ENCODE measurements at regions not wholly inside any gene's neighbourhood (a gene's known extent, or its start where the extent isn't known, plus 50 kb on each side); places are given as distances from the start of the nearest gene placed in this dataset.
"Not testable (repeated sequence)": the region's sequence is repeated elsewhere in the genome, so short reads cannot be mapped to it uniquely, and the experiment has no call there.

GRCh38 chr1:58854576-58854975 lies 70.7 kb upstream of the JUN start:
- Histone ChIP-seq H3K27ac (replicated peaks; ENCODE audit: low read length) (no peak overlapping the region), H3K27me3 (ENCODE audit: control insufficient read depth in 3 of 3, insufficient read depth in 3 of 3, low read depth in 1 of 3, low read length in 3 of 3) (peaks cover 0 to 14% (median 0%) of the 10 kb centered on the region in 3 experiments), H4K91ac (ENCODE audit: low read depth, low read length, poor library complexity) (no peak overlapping the region), H3K79me1 (ENCODE audit: low read depth, low read length) (no peaks in the 10 kb centered on the region), H3K9me3 (replicated peaks in 1 of 2; ENCODE audit: control insufficient read depth in 2 of 2, insufficient read depth in 1 of 2, low read depth in 1 of 2, low read length in 2 of 2) (no peaks in the 10 kb centered on the region), H3K4me1 (ENCODE audit: control insufficient read depth in 2 of 2, insufficient read depth in 1 of 2, low read depth in 1 of 2, low read length in 2 of 2) (peaks cover 0 to 17% of the 10 kb centered on the region in 2 donors), H3K4me2 (ENCODE audit: insufficient read depth, low read length, poor library complexity, severe bottlenecking) (no peak overlapping the region), H3K18ac (ENCODE audit: low read length) (no peak overlapping the region), H2AFZ (ENCODE audit: low read length) (no peak overlapping the region), H2BK120ac (ENCODE audit: low read depth, low read length) (no peak overlapping the region), H3K23ac (ENCODE audit: low read depth, low read length, poor library complexity) (no peak overlapping the region), H3K4me3 (ENCODE audit: low read length in 2 of 2) (no peak overlapping the region), H3K4ac (ENCODE audit: low read length) (no peak overlapping the region), H3K9ac (ENCODE audit: low read depth, low read length, poor library complexity) (no peak overlapping the region), H2BK12ac (ENCODE audit: low read length) (no peak overlapping the region), H3K36me3 (replicated peaks in 1 of 2; ENCODE audit: control insufficient read depth in 2 of 2, insufficient read depth in 2 of 2, low read length in 2 of 2) (no peaks in the 10 kb centered on the region), H4K8ac (ENCODE audit: low read depth, low read length) (no peak overlapping the region), H3K14ac (ENCODE audit: low read length) (no peak overlapping the region), H2BK15ac (ENCODE audit: low read length) (no peak overlapping the region), H2BK5ac (ENCODE audit: low read length) (no peak overlapping the region), H2AK5ac (ENCODE audit: low read depth, low read length) (no peak overlapping the region)
- DNase-seq (ENCODE audit: low spot score), result no peak
- WGBS, 2 donors (ENCODE audit: extremely low coverage in 2 of 2, insufficient read length in 2 of 2, insufficient replicate concordance in 1 of 2), result no CpG with 5 or more reads among the region's 2 CpGs

- Histone ChIP-seq H3K9ac (ENCODE audit: low read depth, low read length, poor library complexity) (no peak overlapping the region), H2BK120ac (ENCODE audit: low read depth, low read length) (no peak overlapping the region), H3K27me3 (ENCODE audit: control insufficient read depth in 3 of 3, insufficient read depth in 3 of 3, low read depth in 1 of 3, low read length in 3 of 3) (peaks cover 0 to 20% (median 0%) of the 10 kb centered on the region in 3 experiments), H3K4ac (ENCODE audit: low read length) (no peak overlapping the region), H3K36me3 (replicated peaks in 1 of 2; ENCODE audit: control insufficient read depth in 2 of 2, insufficient read depth in 2 of 2, low read length in 2 of 2) (no peaks in the 10 kb centered on the region), H3K23ac (ENCODE audit: low read depth, low read length, poor library complexity) (no peak overlapping the region), H4K8ac (ENCODE audit: low read depth, low read length) (no peak overlapping the region), H3K4me1 (ENCODE audit: control insufficient read depth in 2 of 2, insufficient read depth in 1 of 2, low read depth in 1 of 2, low read length in 2 of 2) (peaks cover 0 to 17% of the 10 kb centered on the region in 2 donors), H2AK5ac (ENCODE audit: low read depth, low read length) (no peak overlapping the region), H3K27ac (replicated peaks; ENCODE audit: low read length) (no peak overlapping the region), H3K18ac (ENCODE audit: low read length) (no peak overlapping the region), H2BK15ac (ENCODE audit: low read length) (no peak overlapping the region), H2AFZ (ENCODE audit: low read length) (no peak overlapping the region), H3K4me3 (ENCODE audit: low read length in 2 of 2) (no peak overlapping the region), H4K91ac (ENCODE audit: low read depth, low read length, poor library complexity) (no peak overlapping the region), H3K14ac (ENCODE audit: low read length) (no peak overlapping the region), H3K9me3 (replicated peaks in 1 of 2; ENCODE audit: control insufficient read depth in 2 of 2, insufficient read depth in 1 of 2, low read depth in 1 of 2, low read length in 2 of 2) (no peaks in the 10 kb centered on the region), H2BK12ac (ENCODE audit: low read length) (no peak overlapping the region), H2BK5ac (ENCODE audit: low read length) (no peak overlapping the region), H3K79me1 (ENCODE audit: low read depth, low read length) (no peaks in the 10 kb centered on the region), H3K4me2 (ENCODE audit: insufficient read depth, low read length, poor library complexity, severe bottlenecking) (no peak overlapping the region)
- no CpG with 5 or more reads among the region's 10 CpGs for WGBS, 2 donors (ENCODE audit: extremely low coverage in 2 of 2, insufficient read length in 2 of 2, insufficient replicate concordance in 1 of 2)
- no peak for DNase-seq (ENCODE audit: low spot score)
These were observed 71.7 kb upstream of the JUN start for GRCh38 chr1:58855274-58856165.

- H3K27ac ChIP-seq (replicated peaks; ENCODE audit: low read length); H3K4me3 ChIP-seq (ENCODE audit: low read length in 2 of 2); H3K18ac ChIP-seq (ENCODE audit: low read length); H3K9me3 ChIP-seq (replicated peaks in 1 of 2; ENCODE audit: control insufficient read depth in 2 of 2, insufficient read depth in 1 of 2, low read depth in 1 of 2, low read length in 2 of 2); H2AFZ ChIP-seq (ENCODE audit: low read length); H3K4ac ChIP-seq (ENCODE audit: low read length); H2BK120ac ChIP-seq (ENCODE audit: low read depth, low read length); H2BK15ac ChIP-seq (ENCODE audit: low read length); H3K79me1 ChIP-seq (ENCODE audit: low read depth, low read length); H4K91ac ChIP-seq (ENCODE audit: low read depth, low read length, poor library complexity); H3K9ac ChIP-seq (ENCODE audit: low read depth, low read length, poor library complexity); H3K4me2 ChIP-seq (ENCODE audit: insufficient read depth, low read length, poor library complexity, severe bottlenecking); H2AK5ac ChIP-seq (ENCODE audit: low read depth, low read length); H2BK5ac ChIP-seq (ENCODE audit: low read length); H2BK12ac ChIP-seq (ENCODE audit: low read length); H3K14ac ChIP-seq (ENCODE audit: low read length); H3K23ac ChIP-seq (ENCODE audit: low read depth, low read length, poor library complexity); DNase-seq (ENCODE audit: low spot score); H4K8ac ChIP-seq (ENCODE audit: low read depth, low read length); H3K36me3 ChIP-seq (replicated peaks in 1 of 2; ENCODE audit: control insufficient read depth in 2 of 2, insufficient read depth in 2 of 2, low read length in 2 of 2): not testable (repeated sequence)
- WGBS, 2 donors (ENCODE audit: extremely low coverage in 2 of 2, insufficient read length in 2 of 2, insufficient replicate concordance in 1 of 2), result no CpG with 5 or more reads among the region's 1 CpG
- Histone ChIP-seq H3K27me3 (ENCODE audit: control insufficient read depth in 3 of 3, insufficient read depth in 3 of 3, low read depth in 1 of 3, low read length in 3 of 3) (peaks cover 0 to 26% (median 0%) of the 10 kb centered on the region in 3 experiments), H3K4me1 (ENCODE audit: control insufficient read depth in 2 of 2, insufficient read depth in 1 of 2, low read depth in 1 of 2, low read length in 2 of 2) (peaks cover 0 to 17% of the 10 kb centered on the region in 2 donors)
These were observed 72.4 kb upstream of the JUN start for GRCh38 chr1:58856281-58856680.
